HepG2 (cell line): ENCODE measurements at regions not wholly inside any gene's neighbourhood (a gene's known extent, or its start where the extent isn't known, plus 50 kb on each side); places are given as distances from the start of the nearest gene placed in this dataset.

Source experiments
- AHDC1 ChIP-seq: sonication (generic); formaldehyde crosslinking; IDR thresholded peaks from 2 replicates; pipeline ENCODE4 v1.5.1; 2020; ENCODE audit warnings: mild to moderate bottlenecking, missing genetic modification reagents, borderline replicate concordance
- BATF2 ChIP-seq: sonication (generic); formaldehyde crosslinking; IDR thresholded peaks from 2 replicates; pipeline ENCODE4 v1.8.0; 2022; ENCODE audit warnings: mild to moderate bottlenecking, missing genetic modification reagents, moderate library complexity
- CREBL2 ChIP-seq: sonication (generic); formaldehyde crosslinking; IDR thresholded peaks from 2 replicates; pipeline ENCODE4 v1.8.1; 2023; ENCODE audit warnings: missing genetic modification reagents, mild to moderate bottlenecking, borderline replicate concordance
- ERF ChIP-seq: IDR thresholded peaks from 2 replicates; pipeline ENCODE4 v1.6.1; 2018; ENCODE audit warnings: missing biosample characterization, missing genetic modification reagents
- MAFK ChIP-seq, 2 experiments: IDR thresholded peaks in 1 of 2; conservative IDR thresholded peaks in 1 of 2; 2 replicates each; pipeline ENCODE4 v1.6.1; 2011; ENCODE audit warnings: improper control_type of control experiment in 2 of 2, low read length in 2 of 2
- MAX ChIP-seq: IDR thresholded peaks from 2 replicates; pipeline ENCODE4 v1.6.1; 2012; ENCODE audit warnings: inconsistent platforms
- POLR2G ChIP-seq: fragments of 200-400 bp; formaldehyde crosslinking; IDR thresholded peaks from 2 replicates; pipeline ENCODE4 v1.6.1; 2018; ENCODE audit warnings: mild to moderate bottlenecking, low read depth, low read length, moderate library complexity
- SKI ChIP-seq: fragments of 450-650 bp; IDR thresholded peaks from one replicate; pipeline ENCODE4 v1.6.1; 2018; ENCODE audit warnings: mild to moderate bottlenecking; ENCODE audit not compliant: partially characterized antibody
- TGIF2 ChIP-seq: IDR thresholded peaks from 2 replicates; pipeline ENCODE4 v1.6.1; 2016; ENCODE audit warnings: control low read depth, missing compliant biosample characterization
- TIGD3 ChIP-seq: sonication (generic); formaldehyde crosslinking; IDR thresholded peaks from 2 replicates; pipeline ENCODE4 v1.5.1; 2020; ENCODE audit warnings: mild to moderate bottlenecking, missing genetic modification reagents, borderline replicate concordance
- TRIM22 ChIP-seq: fragments of 450-650 bp; IDR thresholded peaks from 2 replicates; pipeline ENCODE4 v1.6.1; 2017
- ZBTB10 ChIP-seq: sonication (generic); formaldehyde crosslinking; IDR thresholded peaks from 2 replicates; pipeline ENCODE4 v1.4.0; 2020; ENCODE audit warnings: missing genetic modification reagents, borderline replicate concordance
- ZNF224 ChIP-seq: sonication (generic); formaldehyde crosslinking; IDR thresholded peaks from 2 replicates; pipeline ENCODE4 v1.5.0; 2020; ENCODE audit warnings: mild to moderate bottlenecking, missing genetic modification reagents
- ZNF263 ChIP-seq: sonication (generic); formaldehyde crosslinking; IDR thresholded peaks from 2 replicates; pipeline ENCODE4 v1.4.0; 2020; ENCODE audit warnings: missing genetic modification reagents
- ZNF317 ChIP-seq: sonication (generic); formaldehyde crosslinking; IDR thresholded peaks from 2 replicates; pipeline ENCODE4 v1.5.0; 2020; ENCODE audit warnings: mild to moderate bottlenecking, missing genetic modification reagents
- ZNF432 ChIP-seq: sonication (generic); formaldehyde crosslinking; IDR thresholded peaks from 2 replicates; pipeline ENCODE4 v1.5.0; 2020; ENCODE audit warnings: missing genetic modification reagents, mild to moderate bottlenecking, borderline replicate concordance
- ZNF564 ChIP-seq: sonication (generic); formaldehyde crosslinking; IDR thresholded peaks from 2 replicates; pipeline ENCODE4 v1.8.1; 2023; ENCODE audit warnings: mild to moderate bottlenecking, missing genetic modification reagents

- TF ChIP-seq TRIM22: no peak
- peak; percentile 83 for TF ChIP-seq TGIF2 (CRISPR knock-in tag)
- no peak for TF ChIP-seq TIGD3 (CRISPR knock-in tag)
- TF ChIP-seq ZNF564 (CRISPR knock-in tag): no peak
- no peak; a peak in 1 of 4 replicates for TF ChIP-seq MAFK (conservative IDR thresholded peaks at IDR 0.05 in 1 of 2, IDR thresholded peaks at IDR 0.05 in 1 of 2; ENCODE audit: low read length in 2 of 2)
- no peak for TF ChIP-seq ZNF432 (CRISPR knock-in tag)
- TF ChIP-seq ZBTB10: peak; percentile 41; the same call in 1 of the 2 replicates
- TF ChIP-seq POLR2G: no peak
- peak; percentile 100 for TF ChIP-seq AHDC1 (CRISPR knock-in tag)
- TF ChIP-seq ZNF263 (CRISPR knock-in tag): no peak
- TF ChIP-seq CREBL2 (CRISPR knock-in tag): no peak
- peak; percentile 93 for TF ChIP-seq SKI
- TF ChIP-seq BATF2: no peak
- peak; percentile 94 for TF ChIP-seq ZNF317 (CRISPR knock-in tag)
- TF ChIP-seq ERF (CRISPR knock-in tag): peak; percentile 82; the same call in 1 of the 2 replicates
- no peak for TF ChIP-seq ZNF224 (CRISPR knock-in tag)
- peak; percentile 75 for TF ChIP-seq MAX
Observed at GRCh38 chr10:78458983-78459638, 425.4 kb downstream of the RPS24 start (continued).
